Heart left ventricle (tissue), 13 donors: ENCODE measurements at regions not wholly inside any gene's neighbourhood (a gene's known extent, or its start where the extent isn't known, plus 50 kb on each side); places are given as distances from the start of the nearest gene placed in this dataset.

Source experiments
- POLR2A ChIP-seq, 2 donors: fragments of 450-650 bp; IDR thresholded peaks; one replicate each; pipeline ENCODE4 v1.6.1; 2017; ENCODE audit warnings: antibody characterized with exemption in 2 of 2, mild to moderate bottlenecking in 2 of 2, moderate library complexity in 2 of 2
- TF ChIP-seq, protein P1 (sequence below), 12 donors: fragments of 200-600 bp; sonication (generic) in 4 of 12; IDR thresholded peaks; one replicate each; pipeline versions ENCODE4 v1.5.0 to v1.8.0; 2018 to 2022; ENCODE audit warnings: antibody characterized with exemption in 12 of 12, mild to moderate bottlenecking in 5 of 12
- donor health status: ischemic (EF 13 %, LVEDD 7.1; RV severe dilation, severe dysfunction).
- donor health status: DM: no; HTN: yes; CAD: no.
- donor health status: DM: no; HTN: no; CAD: no.
- donor health status: ischemic (EF 25% LVEDD 6.9; RV normal size, moderate dysfunction).
- donor health status: ischemic (EF 25% LVEDD 5.7; RV mildly dilated, moderate dysfunction).
- donor health status: ischemic (EF 35%, LVEDD 5.7; RV mildly dilated, moderate dysfunction).
- donor health status: nonischemic (EF 11% LVEDD 7.7; RV severe dilation, severe dysfunction).
- donor health status: DM: yes; HTN: yes; CAD: no.
- donor health status: PGD.
- donor health status: ischemic (EF 29% LVEDD 5.4; RV normal size, mild dysfunction).
- donor health status: nonischemic (EF 23%, LVEDD 6.1; RV moderate dilation, normal function).

DNA sequence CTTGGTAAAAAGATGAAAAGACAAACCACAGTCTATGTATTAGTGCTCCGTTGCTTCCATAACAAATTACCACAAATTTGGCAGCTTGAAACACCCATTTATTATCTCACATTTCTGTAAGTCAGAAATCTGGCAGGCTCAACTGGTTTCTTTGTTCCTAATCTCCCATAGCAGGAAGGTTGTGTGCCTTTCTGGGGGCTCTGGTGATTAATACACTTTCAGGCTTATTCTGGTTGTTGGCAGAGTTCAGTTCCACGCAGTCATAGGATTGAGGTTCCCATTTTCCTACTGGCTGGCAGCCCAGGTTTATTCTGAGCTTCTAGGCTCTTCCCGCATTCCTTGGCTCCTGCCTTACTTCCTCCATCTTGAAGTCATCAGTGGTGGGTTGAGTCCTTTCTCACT lies 189.3 kb downstream of the ANAPC1 start:
- TF ChIP-seq, protein P1, sequence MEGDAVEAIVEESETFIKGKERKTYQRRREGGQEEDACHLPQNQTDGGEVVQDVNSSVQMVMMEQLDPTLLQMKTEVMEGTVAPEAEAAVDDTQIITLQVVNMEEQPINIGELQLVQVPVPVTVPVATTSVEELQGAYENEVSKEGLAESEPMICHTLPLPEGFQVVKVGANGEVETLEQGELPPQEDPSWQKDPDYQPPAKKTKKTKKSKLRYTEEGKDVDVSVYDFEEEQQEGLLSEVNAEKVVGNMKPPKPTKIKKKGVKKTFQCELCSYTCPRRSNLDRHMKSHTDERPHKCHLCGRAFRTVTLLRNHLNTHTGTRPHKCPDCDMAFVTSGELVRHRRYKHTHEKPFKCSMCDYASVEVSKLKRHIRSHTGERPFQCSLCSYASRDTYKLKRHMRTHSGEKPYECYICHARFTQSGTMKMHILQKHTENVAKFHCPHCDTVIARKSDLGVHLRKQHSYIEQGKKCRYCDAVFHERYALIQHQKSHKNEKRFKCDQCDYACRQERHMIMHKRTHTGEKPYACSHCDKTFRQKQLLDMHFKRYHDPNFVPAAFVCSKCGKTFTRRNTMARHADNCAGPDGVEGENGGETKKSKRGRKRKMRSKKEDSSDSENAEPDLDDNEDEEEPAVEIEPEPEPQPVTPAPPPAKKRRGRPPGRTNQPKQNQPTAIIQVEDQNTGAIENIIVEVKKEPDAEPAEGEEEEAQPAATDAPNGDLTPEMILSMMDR (IDR thresholded peaks at IDR 0.05): no peak
- no peak for TF ChIP-seq POLR2A (IDR thresholded peaks at IDR 0.05)
